NCI-H2029 treated with DMSO at 0.1 percent for 48 hours (cell line): ENCODE measurements at regions not wholly inside any gene's neighbourhood (a gene's known extent, or its start where the extent isn't known, plus 50 kb on each side); places are given as distances from the start of the nearest gene placed in this dataset.
"Not testable (repeated sequence)": the region's sequence is repeated elsewhere in the genome, so short reads cannot be mapped to it uniquely, and the experiment has no call there.

Experiments used
- DNase-seq: peaks from one replicate; lab custom pipeline; 2025; lab: John Stamatoyannopoulos, UW

DNA sequence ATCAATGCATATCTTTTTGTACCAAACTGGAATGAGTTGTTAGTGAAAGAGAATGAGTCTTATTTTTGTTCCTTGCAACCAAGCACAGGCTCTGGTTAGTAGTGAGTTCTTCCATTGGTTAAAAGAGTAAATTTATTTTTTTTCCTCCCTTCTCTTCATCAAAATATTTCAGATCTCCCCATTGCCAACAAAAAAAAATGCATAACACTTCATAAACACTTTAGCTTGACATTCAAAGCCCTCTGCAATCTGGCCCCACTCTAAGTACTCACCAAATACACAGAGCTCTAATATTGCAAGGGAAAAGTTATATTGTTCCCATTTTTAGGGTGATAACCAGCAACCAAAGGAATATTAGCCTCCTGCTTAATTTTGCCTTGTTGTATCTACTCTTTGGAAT, 333.0 kb upstream of the LUZP2 start:
- no peak for DNase-seq

DNA sequence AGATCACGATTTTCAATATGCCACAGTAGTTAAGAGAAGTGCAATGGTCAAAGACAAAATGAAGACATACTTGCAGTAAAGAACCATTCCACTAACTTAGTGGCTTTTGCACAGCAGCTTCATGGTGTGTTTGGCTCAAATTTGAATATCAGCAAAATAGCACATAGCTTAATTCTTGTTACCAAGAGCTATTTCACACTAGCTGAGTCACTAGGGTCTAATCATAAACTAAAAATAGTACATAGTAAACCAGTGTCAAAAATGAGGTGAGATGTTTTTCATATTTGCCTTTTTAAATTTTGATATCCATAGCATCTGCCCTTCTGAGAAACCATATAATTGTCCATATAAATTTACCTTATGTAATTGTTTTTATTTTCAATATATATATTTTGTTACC, 325.0 kb upstream of the LUZP2 start:
- no peak for DNase-seq

DNA sequence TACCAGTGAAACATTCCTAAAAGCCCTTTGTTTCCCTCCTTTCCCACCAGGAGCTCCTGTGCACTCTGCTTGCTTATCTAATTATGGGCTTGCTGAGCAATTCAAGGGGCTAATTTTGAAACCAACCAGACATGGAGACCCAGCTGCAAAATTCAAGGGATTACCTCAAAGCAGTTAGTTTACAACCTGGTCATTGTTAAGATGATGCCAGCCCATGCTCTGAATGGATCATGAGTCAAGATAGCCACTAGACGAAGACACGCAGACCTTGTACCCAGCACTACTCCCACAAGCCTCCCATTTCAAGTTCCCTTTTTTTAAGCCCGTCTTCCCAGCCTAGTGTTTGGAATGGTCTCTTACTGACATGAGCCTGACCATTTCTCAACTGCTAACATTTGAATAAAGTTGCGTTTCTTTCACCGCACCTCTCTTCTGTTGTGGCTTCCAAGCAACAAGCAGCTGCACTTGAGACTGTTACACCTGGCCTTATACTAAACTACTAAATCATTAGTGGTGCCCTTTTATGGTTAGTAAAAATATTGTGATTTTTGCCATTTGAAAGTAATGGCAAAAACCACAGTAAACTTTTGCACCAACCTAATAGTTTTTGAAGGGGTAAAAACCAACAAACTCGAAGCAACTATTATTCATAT, 315.3 kb upstream of the LUZP2 start:
- DNase-seq, result no peak

DNA sequence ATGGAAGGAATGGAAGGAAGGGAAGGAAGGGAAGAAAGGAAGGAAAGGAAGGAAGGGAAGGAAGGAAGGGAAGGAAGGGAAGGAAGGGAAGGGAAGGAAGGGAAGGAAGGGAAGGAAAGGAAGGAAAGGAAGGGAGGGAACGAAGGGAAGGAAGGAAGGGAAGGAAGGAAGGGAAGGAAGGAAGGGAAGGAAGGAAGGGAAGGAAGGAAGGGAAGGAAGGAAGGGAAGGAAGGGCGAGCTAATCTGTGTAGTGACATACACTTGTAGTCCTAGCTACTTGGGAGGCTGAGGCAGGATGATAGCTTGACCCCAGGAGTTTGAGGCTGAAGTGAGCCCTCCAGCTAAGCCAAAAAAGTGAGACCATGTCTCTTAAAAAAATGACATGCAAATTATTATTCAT, 311.3 kb upstream of the LUZP2 start:
- DNase-seq, result not testable (repeated sequence)

DNA sequence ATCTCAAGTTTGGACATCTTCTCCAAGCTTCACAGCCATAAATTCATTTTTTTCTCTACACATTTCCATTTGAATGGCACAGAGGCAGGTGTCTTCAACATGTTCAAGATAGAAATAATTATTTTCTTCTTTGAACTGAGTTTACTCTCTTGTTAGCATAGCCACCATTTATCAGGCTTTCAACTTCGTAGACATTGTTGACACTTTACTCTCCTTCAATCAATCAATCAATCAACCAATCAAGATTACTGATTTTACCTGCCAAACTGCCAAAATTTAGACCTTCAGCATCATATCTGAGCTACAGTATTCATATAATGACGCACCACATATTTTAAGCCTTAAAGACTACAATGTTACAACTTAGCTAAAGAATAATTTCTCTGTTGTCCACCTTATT, 300.1 kb upstream of the LUZP2 start:
- no peak for DNase-seq

DNA sequence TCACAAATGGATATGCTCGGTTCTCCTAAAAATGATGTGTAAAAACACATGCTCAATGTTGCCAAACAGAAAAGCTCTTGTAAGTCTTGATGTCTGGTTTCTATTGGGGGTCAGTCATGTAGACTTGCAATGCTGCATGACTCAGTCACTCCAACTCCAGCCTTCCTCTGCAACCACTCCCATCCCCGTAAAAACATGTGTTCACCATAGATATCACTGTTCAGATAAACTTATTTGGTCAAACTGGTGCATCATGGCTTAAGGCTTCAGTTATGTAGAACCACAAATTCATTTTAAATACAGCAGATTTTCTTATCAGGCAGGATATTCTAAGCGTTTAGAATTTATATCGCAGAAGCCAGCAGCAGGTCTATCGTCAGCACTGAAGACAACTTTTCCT, 298.4 kb upstream of the LUZP2 start:
- no peak for DNase-seq

DNA sequence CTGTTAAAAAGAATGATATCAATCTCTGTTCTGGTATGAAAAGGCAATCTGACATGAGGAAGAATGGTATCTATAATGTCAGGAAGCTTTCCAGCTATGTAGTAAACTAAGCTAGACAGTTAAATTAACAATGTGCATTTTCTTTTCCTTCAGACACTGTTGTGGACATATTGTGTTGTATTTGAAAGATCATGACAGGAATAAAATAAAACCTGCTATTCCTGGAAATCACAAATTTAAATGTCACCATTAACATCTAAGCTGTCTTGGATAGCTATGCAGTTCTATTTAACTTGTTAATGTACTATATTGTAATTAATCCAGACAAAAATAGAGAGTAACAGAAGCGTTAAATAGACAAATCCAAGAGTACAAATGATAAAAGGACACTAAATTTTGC, 297.4 kb upstream of the LUZP2 start:
- DNase-seq, result no peak

DNA sequence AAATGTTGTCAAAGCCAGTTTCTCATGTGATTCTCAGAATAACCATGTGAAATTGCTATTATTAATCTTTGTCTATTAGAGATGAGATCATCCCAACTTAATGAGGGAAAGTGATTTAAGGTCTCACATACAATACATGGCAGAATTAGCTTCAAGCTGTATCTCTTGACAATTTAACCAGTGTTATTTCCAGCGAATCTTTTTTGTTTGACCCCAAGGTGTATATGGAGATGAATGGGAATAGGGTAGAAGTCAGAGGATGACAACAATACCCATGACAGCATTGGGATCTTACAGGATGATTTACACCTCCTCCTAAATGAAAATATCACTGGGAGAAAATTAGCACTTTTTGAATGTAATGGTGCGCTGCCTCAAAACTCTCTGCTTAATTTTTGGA, 290.8 kb upstream of the LUZP2 start:
- DNase-seq, result no peak

DNA sequence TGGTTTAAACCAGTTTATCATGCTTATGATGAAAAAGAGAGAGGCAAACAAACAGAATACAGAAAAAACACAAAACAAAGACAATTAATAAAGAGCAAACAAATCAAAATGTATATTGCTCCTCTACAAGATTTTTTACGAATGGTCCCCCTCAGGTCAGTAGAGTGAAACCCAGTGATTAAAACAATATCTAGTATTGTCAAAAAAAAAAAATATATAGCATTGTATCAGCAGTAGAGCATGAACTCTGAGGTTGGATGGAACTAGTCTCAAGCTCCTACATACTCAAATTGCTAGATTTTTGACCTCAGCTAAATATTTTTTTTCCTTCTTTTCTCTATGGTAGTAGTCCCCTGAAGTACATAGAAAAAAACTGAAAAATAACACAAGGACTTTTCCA, 290.3 kb upstream of the LUZP2 start:
- no peak for DNase-seq

DNA sequence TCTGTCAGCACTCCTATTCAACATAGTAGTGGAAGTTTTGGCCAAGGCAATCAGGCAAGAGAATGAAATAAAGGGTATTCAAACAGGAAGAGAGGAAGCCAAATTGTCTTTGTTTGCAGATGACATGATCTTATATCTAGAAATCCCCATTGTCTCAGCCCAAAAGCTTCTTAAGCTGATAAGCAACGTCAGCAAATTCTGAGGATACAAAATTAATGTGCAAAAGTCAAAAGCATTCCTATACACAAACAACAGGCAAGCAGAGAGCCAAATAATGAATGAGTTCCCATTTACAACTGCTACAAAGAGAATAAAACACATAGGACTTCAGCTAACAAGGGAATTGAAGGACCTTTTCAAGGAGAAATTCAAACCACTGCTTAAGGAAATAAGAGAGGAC, 280.4 kb upstream of the LUZP2 start:
- DNase-seq, result no peak

DNA sequence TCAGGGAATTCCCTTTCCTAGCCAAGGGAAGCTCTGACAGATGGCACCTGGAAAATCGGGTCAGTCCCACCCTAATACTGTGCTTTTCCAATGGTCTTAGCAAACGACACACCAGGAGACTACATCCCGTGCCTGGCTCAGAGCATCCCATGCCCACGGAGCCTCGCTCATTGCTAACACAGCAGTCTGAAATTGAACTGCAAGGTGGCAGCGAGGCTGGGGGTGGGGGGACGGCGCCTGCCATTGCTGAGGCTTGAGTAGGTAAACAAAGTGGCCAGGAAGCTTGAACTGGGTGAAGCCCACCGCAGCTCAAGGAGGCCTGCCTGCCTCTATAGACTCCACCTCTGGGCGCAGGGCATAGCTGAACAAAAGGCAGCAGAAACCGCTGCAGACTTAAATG, 279.5 kb upstream of the LUZP2 start:
- not testable (repeated sequence) for DNase-seq

DNA sequence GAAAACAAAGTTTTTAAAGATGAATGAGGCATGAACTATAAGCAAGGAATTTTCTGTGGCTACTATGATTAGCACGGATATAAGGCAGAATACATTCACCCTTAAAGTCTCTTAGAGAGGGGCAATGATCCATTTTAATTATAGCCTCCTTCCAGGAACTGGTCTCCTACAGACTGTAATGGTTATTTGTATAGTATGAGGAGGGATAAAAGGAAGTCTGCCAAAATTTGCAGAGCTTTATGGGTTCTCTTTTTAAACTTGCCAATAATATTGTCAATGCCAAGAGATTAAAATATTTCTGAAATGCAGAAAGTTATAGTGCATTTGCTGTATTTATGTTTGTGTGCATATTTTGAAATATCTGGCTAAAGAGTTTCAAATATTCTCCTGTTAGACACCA, 271.4 kb upstream of the LUZP2 start:
- DNase-seq, result no peak

DNA sequence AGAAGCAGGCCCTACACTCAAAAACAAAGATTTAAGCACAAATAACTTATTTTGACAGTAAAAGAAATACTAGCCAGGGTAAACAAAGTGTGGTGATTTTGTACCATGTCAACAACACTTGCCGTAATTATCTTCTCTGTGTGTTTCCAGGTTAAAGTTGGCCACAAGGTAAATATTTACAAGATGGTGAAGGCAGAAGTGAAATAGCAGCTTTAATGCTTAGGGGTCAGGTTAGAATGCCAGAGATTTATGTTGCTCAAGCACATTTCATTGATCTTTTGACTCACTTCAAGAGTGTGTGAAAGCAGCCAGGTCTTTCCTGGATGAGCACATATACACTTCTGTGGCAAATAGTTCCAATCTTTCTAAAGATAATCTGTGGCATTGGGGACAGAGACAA, 270.2 kb upstream of the LUZP2 start:
- DNase-seq, result no peak

DNA sequence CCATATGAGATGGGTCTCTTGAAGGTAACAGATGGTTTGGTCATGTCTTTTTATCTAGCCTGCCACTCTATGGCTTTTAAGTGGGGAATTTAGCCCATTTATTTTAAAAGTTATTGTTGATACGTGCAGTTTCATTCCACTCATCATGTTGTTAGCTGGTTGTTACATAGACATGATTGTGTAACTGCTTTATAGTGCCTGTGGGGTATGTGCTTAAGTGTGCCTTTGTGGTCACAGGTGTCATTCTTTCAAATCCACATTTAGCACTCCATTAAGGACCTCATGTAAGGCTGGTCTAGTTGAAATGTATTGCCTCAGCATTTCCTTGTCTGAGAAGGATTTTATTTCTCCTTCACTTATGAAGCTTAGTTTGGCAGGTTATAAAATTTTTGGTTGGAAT, 263.8 kb upstream of the LUZP2 start:
- DNase-seq, result no peak

DNA sequence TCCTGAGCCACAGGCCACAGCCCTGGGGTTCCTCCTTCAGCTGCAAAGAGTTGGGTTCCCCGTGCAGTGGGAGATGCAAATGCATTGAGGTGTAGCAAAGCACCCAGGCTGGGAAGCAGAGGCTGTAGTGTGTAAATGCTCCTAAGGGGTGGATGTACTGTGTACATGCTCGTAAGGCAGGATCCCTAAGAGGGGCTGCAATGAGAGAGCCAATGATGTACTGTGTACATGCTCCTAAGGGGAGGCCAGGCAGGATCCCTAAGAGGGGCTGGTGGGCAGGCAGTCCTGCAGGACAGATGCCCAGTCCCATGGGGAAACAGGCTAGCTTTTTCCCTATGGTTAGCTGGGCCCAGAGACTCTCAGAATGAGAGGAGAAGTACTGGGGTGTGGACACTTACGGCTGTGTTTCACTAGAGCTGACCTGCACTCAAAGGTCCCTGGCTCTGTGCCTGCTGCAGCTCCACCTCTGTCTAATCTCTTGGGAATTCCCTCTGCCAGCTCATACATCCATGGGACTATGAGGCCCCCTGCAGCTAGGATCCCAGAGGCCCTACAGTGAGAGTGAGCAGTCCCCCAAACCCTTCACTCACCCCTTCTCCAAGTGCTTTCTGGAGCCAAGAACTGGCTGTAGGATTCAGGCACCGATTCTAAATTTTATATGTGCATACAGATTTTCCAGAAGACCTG, 261.9 kb upstream of the LUZP2 start:
- no peak for DNase-seq

DNA sequence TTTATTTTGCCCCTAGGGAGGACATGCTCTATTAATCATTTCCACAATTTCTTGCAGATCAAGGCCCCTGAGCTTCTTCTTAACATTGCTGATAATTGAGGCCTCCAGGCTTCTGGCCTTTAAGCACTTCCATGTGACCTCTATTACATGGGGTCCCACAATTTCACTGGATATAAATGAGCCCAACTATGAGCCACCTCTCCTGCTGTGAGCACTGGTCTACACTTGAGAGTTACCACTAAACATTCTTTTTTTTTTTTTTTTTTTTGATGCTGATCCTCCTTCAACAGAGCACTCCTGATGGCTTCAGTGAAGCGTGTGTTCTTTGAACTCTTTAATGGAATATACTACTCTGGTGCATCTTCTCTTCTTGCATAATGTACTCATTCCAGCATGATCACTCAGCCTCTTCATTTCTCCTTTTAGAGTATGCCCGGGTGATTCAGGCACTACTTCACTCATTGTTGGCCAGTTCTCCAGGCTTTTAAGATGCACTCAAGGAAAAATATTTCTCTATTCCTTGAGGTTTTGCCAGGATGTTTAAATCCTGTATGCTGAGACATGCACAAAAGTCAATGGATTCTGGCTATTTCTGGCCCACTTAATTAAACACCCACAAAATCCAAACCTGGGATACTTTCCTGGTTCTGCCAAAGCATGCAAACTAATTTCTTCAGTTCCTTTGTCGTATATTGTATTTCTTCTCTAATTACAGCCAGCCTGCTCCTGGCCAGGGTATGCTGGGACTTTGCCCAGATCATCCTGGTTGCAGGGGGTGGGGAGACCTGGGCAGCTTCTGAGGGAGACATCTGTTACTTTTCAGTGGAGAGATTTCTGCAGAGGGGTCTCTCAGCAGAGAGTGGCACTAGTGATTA, 257.8 kb upstream of the LUZP2 start:
- DNase-seq, result no peak

DNA sequence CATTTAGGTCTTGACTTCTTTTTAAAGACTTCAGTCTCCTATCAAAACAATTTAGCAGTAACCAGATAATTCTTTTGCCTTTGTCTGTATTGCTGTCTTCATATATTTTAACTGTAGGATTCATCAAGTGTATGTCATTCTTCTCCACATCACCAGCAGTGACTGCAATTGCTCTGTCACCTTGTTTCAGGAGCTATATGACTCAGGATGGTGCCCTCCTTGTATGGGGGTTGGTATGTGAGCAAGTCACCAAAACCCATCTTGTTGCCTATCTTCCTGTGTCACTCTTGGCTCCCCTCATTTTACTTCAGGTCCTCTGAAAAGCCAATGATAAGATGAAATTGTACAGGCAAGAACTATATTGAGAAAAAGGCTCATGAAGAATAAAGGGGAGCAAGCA, 256.9 kb upstream of the LUZP2 start:
- DNase-seq, result no peak

DNA sequence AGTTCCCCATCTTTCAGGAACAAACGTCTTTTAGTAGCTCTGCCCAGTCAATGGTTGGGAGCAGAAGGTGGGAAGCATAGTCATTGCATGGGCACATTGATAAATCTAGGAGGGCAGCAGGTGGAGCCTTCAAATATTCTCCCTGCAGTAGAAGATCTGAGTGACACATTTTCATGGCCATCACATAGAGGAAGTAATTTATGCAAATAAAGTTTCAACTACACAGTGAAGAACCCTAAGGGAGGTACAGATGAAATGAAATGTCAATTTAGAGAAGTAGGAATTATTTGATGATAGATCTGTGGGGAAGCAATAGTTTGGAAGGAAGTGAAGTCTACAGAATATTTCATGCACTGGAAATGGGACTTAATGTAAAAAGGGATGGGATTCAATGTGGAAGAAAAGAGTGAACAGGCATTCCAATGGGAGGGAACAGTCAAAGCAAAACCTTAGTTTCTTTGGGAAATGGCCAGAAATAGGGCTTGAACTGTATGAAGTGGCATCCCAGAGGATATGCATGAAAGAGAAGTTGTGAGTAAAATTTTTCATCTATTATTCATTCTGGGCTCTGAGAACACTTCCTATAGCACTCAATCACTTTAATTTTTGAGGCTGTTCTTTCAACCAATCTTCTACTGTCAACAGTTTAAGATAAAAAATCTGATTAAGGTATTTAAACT, 256.2 kb upstream of the LUZP2 start:
- no peak for DNase-seq

DNA sequence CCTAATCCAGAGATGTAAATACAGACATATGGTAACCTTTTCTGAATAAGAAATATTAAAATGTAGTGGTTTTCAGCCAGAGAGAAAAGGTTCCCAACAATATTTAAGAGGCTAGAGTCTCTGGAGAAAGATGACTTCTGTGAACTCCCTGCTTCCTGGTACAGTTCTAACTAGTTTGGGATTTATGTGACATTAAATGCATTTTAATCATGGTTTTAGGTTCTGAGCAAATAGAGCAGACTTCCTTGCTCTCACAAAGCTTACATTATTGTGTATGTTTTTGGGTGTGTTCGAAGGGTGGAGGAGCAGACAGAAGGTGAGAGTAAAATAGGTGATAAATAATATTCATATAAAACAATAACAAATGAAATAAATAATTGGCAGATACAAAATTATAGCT, 250.1 kb upstream of the LUZP2 start:
- DNase-seq, result no peak

DNA sequence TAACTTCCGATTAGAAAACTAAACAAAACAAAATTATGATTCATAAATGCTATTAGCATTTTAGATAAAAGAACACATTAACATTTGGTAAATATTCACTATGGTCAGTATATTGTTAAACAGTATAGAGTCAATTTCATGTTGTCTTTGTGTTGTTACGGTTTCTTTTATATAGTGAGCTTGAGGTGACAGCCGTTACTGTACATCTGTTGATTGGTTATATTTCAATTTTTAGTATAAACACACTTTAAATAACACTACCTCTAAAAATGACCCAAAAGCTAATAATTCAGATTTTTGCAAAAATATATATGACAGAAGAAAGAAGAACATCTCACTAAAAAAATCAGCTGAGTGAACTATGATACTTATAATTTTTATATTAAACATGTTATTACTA, 249.0 kb upstream of the LUZP2 start:
- no peak for DNase-seq

DNA sequence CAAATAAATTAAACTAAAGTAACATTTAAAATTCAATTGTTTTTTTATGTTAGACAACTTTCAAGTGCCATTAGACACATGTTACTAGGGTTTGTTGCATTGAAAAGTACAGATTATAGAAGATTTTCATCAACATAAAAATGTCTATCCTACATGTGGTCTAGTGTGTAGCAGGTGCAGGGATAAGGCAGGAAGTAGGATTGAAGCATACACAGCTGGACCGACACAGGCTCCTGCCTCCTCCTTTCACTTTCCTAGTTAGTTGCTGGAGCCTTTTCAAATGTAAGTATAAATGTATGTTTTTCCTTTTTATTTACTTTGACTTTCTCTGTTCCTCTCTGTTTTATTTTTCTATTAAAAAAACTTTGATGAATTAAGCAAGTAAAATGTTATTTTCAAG, 246.9 kb upstream of the LUZP2 start:
- DNase-seq, result no peak

DNA sequence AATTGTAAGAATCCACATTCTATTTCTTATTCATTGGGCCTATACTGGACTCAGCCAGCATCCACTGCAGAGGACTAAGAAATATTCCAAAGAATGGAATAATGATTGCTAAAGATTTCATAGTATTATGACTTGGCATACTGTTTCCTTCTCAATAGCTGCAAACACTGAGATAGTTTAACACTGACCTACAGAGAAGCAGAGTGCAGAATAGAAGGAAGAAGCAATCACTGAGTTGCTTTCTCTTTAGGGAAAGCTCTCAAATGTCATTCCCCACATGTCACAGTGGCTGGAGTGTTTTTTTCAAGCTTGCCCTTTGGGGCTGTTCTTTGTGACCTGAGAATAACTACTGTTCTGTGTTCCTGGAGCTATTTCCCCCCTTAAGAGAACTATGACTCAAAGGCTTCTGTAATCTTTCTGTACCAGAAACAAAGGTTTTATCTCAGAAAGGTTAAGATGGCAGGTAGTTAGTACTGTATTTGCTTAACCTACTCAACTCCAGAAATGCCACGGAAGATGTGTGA, 243.6 kb upstream of the LUZP2 start:
- no peak for DNase-seq
